Esophagus squamous epithelium (tissue), 4 donors: ENCODE measurements at regions not wholly inside any gene's neighbourhood (a gene's known extent, or its start where the extent isn't known, plus 50 kb on each side); places are given as distances from the start of the nearest gene placed in this dataset.
"Not testable (repeated sequence)": the region's sequence is repeated elsewhere in the genome, so short reads cannot be mapped to it uniquely, and the experiment has no call there.

Source experiments
- POLR2A ChIP-seq, 4 donors: fragments of 450-650 bp; IDR thresholded peaks; one replicate each; pipeline ENCODE4 v1.6.1; 2017; ENCODE audit warnings: antibody characterized with exemption in 4 of 4, mild to moderate bottlenecking in 4 of 4, moderate library complexity in 3 of 4
- TF ChIP-seq, protein P1 (sequence below), 6 experiments: fragments of 450-650 bp in 4 of 6; fragments of 200-600 bp in 2 of 6; sonication (generic) in 2 of 6; IDR thresholded peaks; one replicate each; pipeline ENCODE4 v1.5.1; 2016 to 2019; ENCODE audit warnings: antibody characterized with exemption in 6 of 6, mild to moderate bottlenecking in 4 of 6, moderate library complexity in 4 of 6

DNA sequence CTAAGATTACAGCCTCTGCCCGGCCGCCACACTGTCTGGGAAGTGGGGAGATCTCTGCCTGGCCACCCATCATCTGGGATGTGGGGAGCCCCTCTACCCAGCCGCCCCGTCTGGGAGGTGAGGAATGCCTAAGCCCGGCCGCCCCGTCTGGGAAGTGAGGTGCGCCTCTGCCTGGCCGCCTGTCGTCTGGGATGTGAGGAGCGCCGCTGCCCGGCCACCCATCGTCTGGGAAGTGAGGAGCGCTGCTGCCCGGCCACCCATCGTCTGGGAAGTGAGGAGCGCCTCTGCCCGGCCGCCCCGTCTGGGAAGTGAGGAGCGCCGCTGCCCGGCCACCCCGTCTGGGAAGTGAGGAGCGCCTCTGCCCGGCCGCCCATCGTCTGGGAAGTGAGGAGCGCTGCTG is 135.9 kb upstream of the PROKR2 start:
- TF ChIP-seq, protein P1, sequence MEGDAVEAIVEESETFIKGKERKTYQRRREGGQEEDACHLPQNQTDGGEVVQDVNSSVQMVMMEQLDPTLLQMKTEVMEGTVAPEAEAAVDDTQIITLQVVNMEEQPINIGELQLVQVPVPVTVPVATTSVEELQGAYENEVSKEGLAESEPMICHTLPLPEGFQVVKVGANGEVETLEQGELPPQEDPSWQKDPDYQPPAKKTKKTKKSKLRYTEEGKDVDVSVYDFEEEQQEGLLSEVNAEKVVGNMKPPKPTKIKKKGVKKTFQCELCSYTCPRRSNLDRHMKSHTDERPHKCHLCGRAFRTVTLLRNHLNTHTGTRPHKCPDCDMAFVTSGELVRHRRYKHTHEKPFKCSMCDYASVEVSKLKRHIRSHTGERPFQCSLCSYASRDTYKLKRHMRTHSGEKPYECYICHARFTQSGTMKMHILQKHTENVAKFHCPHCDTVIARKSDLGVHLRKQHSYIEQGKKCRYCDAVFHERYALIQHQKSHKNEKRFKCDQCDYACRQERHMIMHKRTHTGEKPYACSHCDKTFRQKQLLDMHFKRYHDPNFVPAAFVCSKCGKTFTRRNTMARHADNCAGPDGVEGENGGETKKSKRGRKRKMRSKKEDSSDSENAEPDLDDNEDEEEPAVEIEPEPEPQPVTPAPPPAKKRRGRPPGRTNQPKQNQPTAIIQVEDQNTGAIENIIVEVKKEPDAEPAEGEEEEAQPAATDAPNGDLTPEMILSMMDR (IDR thresholded peaks at IDR 0.05) = not testable (repeated sequence)
- TF ChIP-seq POLR2A (IDR thresholded peaks at IDR 0.05) = not testable (repeated sequence)
